Right atrium auricular region (tissue), 2 donors: ENCODE measurements at regions not wholly inside any gene's neighbourhood (a gene's known extent, or its start where the extent isn't known, plus 50 kb on each side); places are given as distances from the start of the nearest gene placed in this dataset.
A peak's percentile ranks its signal among the peaks of the same experiment; 100 is the strongest.

Source experiments
- DNase-seq: peaks from one replicate; pipeline ENCODE4 v3.0.0-alpha.2; 2019; ENCODE audit warnings: low spot score
- H3K27ac ChIP-seq, 2 donors: fragments of 200-600 bp; sonication (generic); 1 replicate in 1 of 2; 2 replicates in 1 of 2; pipeline ENCODE4 v1.5.1; 2016 to 2019
- H3K27me3 ChIP-seq, 2 donors: fragments of 200-600 bp; sonication (generic); one replicate each; pipeline versions ENCODE4 v1.5.1 to v1.6.0; 2017 to 2019
- H3K36me3 ChIP-seq: fragments of 200-600 bp; sonication (generic); one replicate; pipeline ENCODE4 v1.5.1; 2016
- H3K4me1 ChIP-seq, 2 donors: fragments of 200-600 bp; sonication (generic); one replicate each; pipeline versions ENCODE4 v1.5.1 to v1.6.0; 2017 to 2019
- H3K4me3 ChIP-seq, 2 donors: fragments of 200-600 bp; sonication (generic); 1 replicate in 1 of 2; 2 replicates in 1 of 2; pipeline ENCODE4 v1.5.1; 2017 to 2019; ENCODE audit warnings: mild to moderate bottlenecking in 1 of 2, moderate library complexity in 1 of 2
- H3K9me3 ChIP-seq, 2 donors: fragments of 200-600 bp; sonication (generic); one replicate each; pipeline ENCODE4 v1.5.1; 2019
- TF ChIP-seq, protein P1 (sequence below), 2 donors: fragments of 200-600 bp; sonication (generic); IDR thresholded peaks; one replicate each; pipeline ENCODE4 v1.5.1; 2019; ENCODE audit warnings: antibody characterized with exemption in 2 of 2

DNA sequence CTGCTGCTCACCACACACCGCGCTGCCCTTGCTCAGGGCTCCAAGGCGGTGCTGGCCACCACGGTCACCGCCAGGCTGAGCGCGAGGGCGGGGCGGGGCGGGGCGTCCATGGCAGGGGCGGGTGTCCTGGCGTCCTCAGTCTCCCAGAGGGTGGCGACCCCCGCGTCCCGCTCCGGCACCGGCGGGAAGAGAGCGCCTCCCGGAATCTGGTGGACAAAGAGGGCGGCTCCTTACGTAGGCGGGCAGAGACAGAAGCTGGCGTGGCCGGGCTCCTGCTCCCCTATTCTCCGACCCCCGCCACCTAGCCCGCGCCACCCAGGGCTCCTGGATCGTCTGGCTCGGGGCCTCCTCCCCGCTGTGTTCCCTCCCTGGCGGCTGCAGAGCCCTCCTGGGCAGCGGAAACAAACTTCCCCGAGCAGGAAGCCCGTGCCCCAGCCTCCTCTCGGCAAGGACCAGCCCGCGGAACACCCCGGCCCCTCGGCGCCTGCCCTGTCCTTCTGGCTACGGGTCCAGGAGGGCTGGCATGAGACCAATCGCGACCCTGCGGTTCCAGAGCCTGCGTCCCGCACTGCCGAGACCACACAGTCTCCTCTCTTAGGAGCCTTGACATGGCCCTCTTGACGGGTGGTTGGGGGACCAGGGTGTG, 133.8 kb upstream of the ZNF92 start:
- Histone ChIP-seq H3K27ac (peak overlapping the region in 1 of 2 donors; percentile 29), H3K27me3 (no peaks in the 10 kb centered on the region), H3K4me3 (peak overlapping the region; percentile 47 to 62), H3K36me3 (no peaks in the 10 kb centered on the region), H3K4me1 (peaks cover 0 to 10% of the 10 kb centered on the region in 2 donors), H3K9me3 (no peaks in the 10 kb centered on the region)
- DNase-seq, result no peak
- TF ChIP-seq, protein P1, sequence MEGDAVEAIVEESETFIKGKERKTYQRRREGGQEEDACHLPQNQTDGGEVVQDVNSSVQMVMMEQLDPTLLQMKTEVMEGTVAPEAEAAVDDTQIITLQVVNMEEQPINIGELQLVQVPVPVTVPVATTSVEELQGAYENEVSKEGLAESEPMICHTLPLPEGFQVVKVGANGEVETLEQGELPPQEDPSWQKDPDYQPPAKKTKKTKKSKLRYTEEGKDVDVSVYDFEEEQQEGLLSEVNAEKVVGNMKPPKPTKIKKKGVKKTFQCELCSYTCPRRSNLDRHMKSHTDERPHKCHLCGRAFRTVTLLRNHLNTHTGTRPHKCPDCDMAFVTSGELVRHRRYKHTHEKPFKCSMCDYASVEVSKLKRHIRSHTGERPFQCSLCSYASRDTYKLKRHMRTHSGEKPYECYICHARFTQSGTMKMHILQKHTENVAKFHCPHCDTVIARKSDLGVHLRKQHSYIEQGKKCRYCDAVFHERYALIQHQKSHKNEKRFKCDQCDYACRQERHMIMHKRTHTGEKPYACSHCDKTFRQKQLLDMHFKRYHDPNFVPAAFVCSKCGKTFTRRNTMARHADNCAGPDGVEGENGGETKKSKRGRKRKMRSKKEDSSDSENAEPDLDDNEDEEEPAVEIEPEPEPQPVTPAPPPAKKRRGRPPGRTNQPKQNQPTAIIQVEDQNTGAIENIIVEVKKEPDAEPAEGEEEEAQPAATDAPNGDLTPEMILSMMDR (IDR thresholded peaks at IDR 0.05), result no peak

DNA sequence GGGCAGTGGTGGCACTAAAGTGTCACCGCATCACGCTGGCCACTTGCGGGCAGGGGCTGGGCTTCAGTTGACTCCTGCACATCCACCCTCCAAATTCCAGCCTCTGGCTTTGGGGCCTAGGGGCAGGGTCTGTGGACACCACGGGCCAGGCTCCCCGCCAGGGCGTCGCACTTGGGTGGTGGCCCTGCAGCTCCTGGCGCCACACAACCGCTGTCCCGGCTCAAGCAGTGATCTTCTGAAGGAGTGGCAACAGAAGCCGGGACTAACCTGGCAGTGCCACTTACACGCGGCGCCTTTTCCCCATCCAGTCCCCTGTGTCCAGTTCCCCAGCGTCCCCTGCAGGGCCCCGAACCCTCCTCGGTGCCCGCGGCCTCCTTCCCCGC, 134.3 kb upstream of the ZNF92 start:
- TF ChIP-seq, protein P1 (IDR thresholded peaks at IDR 0.05), result no peak
- Histone ChIP-seq H3K4me1 (peaks cover 0 to 10% of the 10 kb centered on the region in 2 donors), H3K9me3 (no peaks in the 10 kb centered on the region), H3K36me3 (no peaks in the 10 kb centered on the region), H3K27me3 (no peaks in the 10 kb centered on the region), H3K4me3 (peak overlapping the region; percentile 47 to 62), H3K27ac (peak overlapping the region in 1 of 2 donors; percentile 29)
- no peak for DNase-seq

DNA sequence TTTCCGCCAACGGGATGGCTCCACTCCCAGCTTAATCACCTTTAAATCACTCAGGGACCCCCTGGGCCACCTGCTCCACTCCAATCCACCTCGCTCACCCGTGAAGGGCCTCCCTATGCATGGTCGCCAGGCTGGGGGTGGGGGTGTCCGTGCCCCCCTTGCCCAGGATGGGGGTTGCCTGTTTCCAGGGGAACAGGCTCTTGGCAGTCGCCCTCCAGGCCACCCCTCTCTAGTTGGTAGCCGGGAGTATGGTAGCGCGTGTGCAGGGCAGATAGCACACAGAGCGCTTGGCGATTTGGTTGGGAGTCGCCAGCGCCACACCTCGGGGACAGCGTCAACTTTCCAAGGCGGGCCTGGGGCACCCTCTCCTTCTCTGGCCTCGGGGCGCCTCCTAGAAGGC, 134.9 kb upstream of the ZNF92 start:
- Histone ChIP-seq H3K9me3 (no peaks in the 10 kb centered on the region), H3K36me3 (no peaks in the 10 kb centered on the region), H3K27me3 (no peaks in the 10 kb centered on the region), H3K27ac (no peak overlapping the region), H3K4me3 (no peak overlapping the region), H3K4me1 (peaks cover 0 to 10% of the 10 kb centered on the region in 2 donors)
- no peak for DNase-seq
- TF ChIP-seq, protein P1 (IDR thresholded peaks at IDR 0.05), result no peak

DNA sequence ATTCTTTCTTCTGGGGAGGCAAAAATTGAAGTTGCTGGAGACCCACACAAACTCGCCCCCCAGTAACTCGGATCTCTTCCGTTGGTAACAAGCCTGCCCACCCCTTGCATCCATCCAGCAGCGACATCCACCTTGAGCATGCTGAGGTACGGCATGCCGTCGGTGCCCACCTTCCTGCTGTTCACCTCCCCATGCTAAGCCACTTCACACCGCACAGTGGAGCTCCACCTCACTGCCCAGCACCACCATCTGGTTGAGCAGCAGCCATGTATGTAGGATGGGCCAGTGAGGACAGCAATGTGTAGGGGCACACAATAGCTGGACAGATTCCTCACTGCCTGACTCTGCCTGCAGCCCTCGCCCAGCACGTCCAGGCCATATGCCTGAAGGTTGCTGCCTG, 138.1 kb upstream of the ZNF92 start:
- H3K9me3 ChIP-seq, result no peaks in the 10 kb centered on the region
- H3K27ac ChIP-seq, result no peak overlapping the region
- no peak overlapping the region for H3K4me3 ChIP-seq
- TF ChIP-seq, protein P1 (IDR thresholded peaks at IDR 0.05), result no peak
- H3K4me1 ChIP-seq, result peaks cover 0 to 10% of the 10 kb centered on the region in 2 donors
- H3K36me3 ChIP-seq, result no peaks in the 10 kb centered on the region
- no peaks in the 10 kb centered on the region for H3K27me3 ChIP-seq
- no peak for DNase-seq

DNA sequence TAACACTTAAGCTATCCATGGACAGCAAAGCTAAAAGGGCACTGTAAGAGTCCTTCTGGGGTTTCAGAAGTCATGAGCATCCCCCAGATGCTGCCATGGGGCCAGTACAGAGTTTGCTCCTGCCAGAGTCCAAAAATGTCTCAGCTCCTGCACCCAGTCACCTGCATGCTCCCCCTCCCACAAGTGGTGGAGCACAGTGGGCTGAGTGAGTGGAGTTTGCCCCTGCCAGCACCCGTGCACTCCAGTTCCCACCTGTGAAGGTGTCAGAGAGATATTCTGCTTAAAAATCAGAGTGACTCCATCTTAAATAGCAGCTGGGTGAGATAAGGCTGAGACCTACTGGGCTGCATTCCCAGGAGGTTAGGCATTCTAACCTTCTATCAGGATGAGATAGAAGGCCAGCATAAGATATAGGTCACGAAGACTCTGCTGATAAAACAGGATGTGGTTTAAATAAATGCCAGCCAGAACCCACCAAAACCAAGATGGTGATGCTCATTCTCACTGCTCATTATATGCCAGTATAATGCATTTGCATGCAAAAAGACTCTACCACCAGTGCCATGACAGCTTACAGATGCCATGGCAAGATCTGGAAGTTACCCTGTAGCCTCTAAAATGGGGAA, 140.1 kb upstream of the ZNF92 start:
- Histone ChIP-seq H3K27me3 (no peaks in the 10 kb centered on the region), H3K4me3 (no peak overlapping the region), H3K36me3 (no peaks in the 10 kb centered on the region), H3K9me3 (no peaks in the 10 kb centered on the region), H3K27ac (no peak overlapping the region), H3K4me1 (no peaks in the 10 kb centered on the region)
- TF ChIP-seq, protein P1 (IDR thresholded peaks at IDR 0.05), result no peak
- no peak for DNase-seq
